SK-N-SH treated with all-trans-retinoic acid at 6 μM for 48 hours (cell line): ENCODE measurements at regions not wholly inside any gene's neighbourhood (a gene's known extent, or its start where the extent isn't known, plus 50 kb on each side); places are given as distances from the start of the nearest gene placed in this dataset.

Experiments
- CREB5 ChIP-seq: fragments of 250-450 bp; sonication (Bioruptor Pico); IDR thresholded peaks from 2 replicates; pipeline ENCODE4 v1.5.1; 2020; ENCODE audit warnings: low read depth, mild to moderate bottlenecking, moderate library complexity
- GLIS3 ChIP-seq: fragments of 250-450 bp; sonication (Bioruptor Pico); IDR thresholded peaks from 2 replicates; pipeline ENCODE4 v1.5.0; 2020; ENCODE audit warnings: mild to moderate bottlenecking, moderate library complexity
- PATZ1 ChIP-seq: fragments of 250-450 bp; sonication (Bioruptor Pico); IDR thresholded peaks from 2 replicates; pipeline ENCODE4 v1.8.0; 2020; ENCODE audit warnings: mild to moderate bottlenecking, moderate library complexity, borderline replicate concordance
- TOX ChIP-seq: fragments of 250-450 bp; sonication (Bioruptor Pico); IDR thresholded peaks from 2 replicates; pipeline ENCODE4 v1.8.0; 2021; ENCODE audit warnings: mild to moderate bottlenecking, moderate library complexity, borderline replicate concordance
- ZC3H10 ChIP-seq: fragments of 250-450 bp; sonication (Bioruptor Pico); IDR thresholded peaks from 2 replicates; pipeline ENCODE4 v1.5.1; 2021; ENCODE audit warnings: mild to moderate bottlenecking, moderate library complexity

GRCh38 chr5:10903786-10904560, 142.9 kb upstream of the DAP start:
- TF ChIP-seq PATZ1 (CRISPR knock-in tag) (no peak), CREB5 (CRISPR knock-in tag) (no peak), ZC3H10 (no peak), GLIS3 (CRISPR knock-in tag) (no peak), TOX (CRISPR knock-in tag) (no peak)
